Transverse colon (tissue), 4 donors: ENCODE measurements at regions not wholly inside any gene's neighbourhood (a gene's known extent, or its start where the extent isn't known, plus 50 kb on each side); places are given as distances from the start of the nearest gene placed in this dataset.

Source experiments
- EP300 ChIP-seq: sonication (generic); formaldehyde crosslinking; IDR thresholded peaks from one replicate; pipeline ENCODE4 v1.6.1; 2017; ENCODE audit warnings: antibody characterized with exemption, low read depth
- POLR2AphosphoS5 ChIP-seq, 3 donors: sonication (generic); formaldehyde crosslinking; IDR thresholded peaks; one replicate each; pipeline ENCODE4 v1.6.1; 2016; ENCODE audit warnings: antibody characterized with exemption in 3 of 3
- TF ChIP-seq, protein P1 (sequence below), 5 experiments: fragments of 200-600 bp in 3 of 5; fragments of 450-650 bp in 2 of 5; sonication (generic) in 3 of 5; IDR thresholded peaks; 1 replicate in 2 of 5; 2 replicates in 3 of 5; pipeline ENCODE4 v1.5.1; 2016 to 2017; ENCODE audit warnings: antibody characterized with exemption in 5 of 5, inconsistent platforms in 3 of 5, mild to moderate bottlenecking in 2 of 5, moderate library complexity in 1 of 5

DNA sequence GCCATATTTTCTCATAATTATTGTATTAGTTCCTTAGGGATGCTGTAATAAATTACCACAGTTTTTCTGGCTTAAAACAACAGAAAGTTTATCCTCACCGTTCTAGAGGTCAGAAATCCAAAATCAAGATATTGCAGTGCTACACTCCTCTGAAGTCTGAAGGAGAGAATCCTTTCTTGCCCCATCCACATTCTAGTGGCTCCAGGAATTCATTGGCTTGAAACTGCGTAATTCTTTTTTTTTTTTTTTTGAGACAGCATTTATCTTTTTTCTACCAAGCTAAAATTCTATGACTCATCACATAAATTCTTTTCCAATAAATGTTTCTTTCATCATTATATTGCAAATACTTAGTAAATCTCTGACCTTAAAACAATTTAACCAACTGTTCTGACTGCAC, 451.0 kb upstream of the RGS18 start:
- TF ChIP-seq, protein P1, sequence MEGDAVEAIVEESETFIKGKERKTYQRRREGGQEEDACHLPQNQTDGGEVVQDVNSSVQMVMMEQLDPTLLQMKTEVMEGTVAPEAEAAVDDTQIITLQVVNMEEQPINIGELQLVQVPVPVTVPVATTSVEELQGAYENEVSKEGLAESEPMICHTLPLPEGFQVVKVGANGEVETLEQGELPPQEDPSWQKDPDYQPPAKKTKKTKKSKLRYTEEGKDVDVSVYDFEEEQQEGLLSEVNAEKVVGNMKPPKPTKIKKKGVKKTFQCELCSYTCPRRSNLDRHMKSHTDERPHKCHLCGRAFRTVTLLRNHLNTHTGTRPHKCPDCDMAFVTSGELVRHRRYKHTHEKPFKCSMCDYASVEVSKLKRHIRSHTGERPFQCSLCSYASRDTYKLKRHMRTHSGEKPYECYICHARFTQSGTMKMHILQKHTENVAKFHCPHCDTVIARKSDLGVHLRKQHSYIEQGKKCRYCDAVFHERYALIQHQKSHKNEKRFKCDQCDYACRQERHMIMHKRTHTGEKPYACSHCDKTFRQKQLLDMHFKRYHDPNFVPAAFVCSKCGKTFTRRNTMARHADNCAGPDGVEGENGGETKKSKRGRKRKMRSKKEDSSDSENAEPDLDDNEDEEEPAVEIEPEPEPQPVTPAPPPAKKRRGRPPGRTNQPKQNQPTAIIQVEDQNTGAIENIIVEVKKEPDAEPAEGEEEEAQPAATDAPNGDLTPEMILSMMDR (IDR thresholded peaks at IDR 0.05) = no peak
- no peak for TF ChIP-seq POLR2AphosphoS5 (IDR thresholded peaks at IDR 0.05)
- no peak for TF ChIP-seq EP300
